AG04449 (cell line): ENCODE measurements at regions not wholly inside any gene's neighbourhood (a gene's known extent, or its start where the extent isn't known, plus 50 kb on each side); places are given as distances from the start of the nearest gene placed in this dataset.
A peak's percentile ranks its signal among the peaks of the same experiment; 100 is the strongest.

Experiments
- CTCF ChIA-PET: fragments of 350-600 bp; formaldehyde crosslinking; extraction: SDS; loops from one replicate; lab custom pipeline; 2021; ENCODE audit warnings: antibody characterized with exemption; lab: Yijun Ruan, JAX
- POLR2A ChIA-PET: fragments of 400-600, 350-600 bp; formaldehyde crosslinking; extraction: SDS; loops from one replicate; lab custom pipeline; 2020; ENCODE audit warnings: antibody characterized with exemption, inconsistent platforms; lab: Yijun Ruan, JAX
- DNase-seq: peaks from one replicate; pipeline ENCODE4 v3.0.0-alpha.2; 2010; ENCODE audit warnings: low read depth, low spot score
- H3K4me3 ChIP-seq: 2 replicates; pipeline ENCODE4 v1.5.1; 2011; ENCODE audit warnings: low read depth, mild to moderate bottlenecking, control low read depth, low read length
- TF ChIP-seq, protein P1 (sequence below): IDR thresholded peaks from one replicate; pipeline ENCODE4 v1.5.1; 2011; ENCODE audit warnings: mild to moderate bottlenecking, moderate library complexity, low read length, control low read depth, inconsistent platforms; ENCODE audit not compliant: insufficient read depth; ENCODE audit errors: missing control alignments

DNA sequence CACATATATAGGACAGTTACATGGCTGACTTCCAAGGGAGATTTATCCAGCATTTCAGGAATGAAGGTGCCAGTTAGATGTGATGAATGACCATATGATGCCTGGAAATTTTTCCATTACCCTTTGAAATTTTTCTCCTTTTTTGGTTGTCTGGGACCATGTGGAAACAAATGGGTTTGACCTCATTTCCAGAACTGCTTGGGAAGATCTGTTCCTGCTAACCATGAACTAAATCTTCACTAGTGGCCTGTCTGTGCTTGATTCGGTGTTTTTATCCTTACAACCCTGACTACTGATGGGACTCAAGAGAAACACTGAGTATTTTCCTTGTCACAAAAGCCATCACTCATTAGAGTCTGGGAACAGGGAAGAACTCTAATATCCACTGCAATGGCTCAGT is 409.4 kb downstream of the PDCD6IP start:
- CTCF ChIA-PET, result interaction anchor here (1.2 to 2.3 kb wide), 2 partner anchors 53 to 476 kb away, joined by 3 to 10 read pairs; no protein-coding TSS in a partner anchor

DNA sequence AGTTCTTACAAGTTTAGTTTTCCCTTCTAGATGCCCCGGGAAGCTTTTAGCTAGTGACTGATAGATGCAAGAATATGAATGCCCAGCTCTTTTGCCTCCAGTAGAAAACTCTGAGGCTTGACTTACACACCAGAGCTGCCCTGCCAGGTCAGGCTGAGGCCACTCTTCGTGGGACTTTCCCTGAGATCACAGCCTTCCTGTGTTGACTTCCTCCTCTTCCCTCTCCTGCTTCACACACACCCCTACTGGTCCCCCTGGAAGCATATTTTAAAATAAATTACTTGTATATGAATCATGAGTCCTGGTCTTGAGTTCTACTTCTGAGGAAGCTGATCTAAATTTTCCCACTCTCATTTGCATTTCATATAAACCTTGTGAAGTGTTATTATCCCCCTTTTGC is 413.7 kb downstream of the PDCD6IP start:
- H3K4me3 ChIP-seq, result no peak overlapping the region
- ChIA-PET POLR2A (no interaction called here), CTCF (interaction anchor here (0.7 to 1.9 kb wide), 5 partner anchors 9 to 328 kb away, joined by 3 to 7 read pairs (median 3); no protein-coding TSS in a partner anchor)
- TF ChIP-seq, protein P1, sequence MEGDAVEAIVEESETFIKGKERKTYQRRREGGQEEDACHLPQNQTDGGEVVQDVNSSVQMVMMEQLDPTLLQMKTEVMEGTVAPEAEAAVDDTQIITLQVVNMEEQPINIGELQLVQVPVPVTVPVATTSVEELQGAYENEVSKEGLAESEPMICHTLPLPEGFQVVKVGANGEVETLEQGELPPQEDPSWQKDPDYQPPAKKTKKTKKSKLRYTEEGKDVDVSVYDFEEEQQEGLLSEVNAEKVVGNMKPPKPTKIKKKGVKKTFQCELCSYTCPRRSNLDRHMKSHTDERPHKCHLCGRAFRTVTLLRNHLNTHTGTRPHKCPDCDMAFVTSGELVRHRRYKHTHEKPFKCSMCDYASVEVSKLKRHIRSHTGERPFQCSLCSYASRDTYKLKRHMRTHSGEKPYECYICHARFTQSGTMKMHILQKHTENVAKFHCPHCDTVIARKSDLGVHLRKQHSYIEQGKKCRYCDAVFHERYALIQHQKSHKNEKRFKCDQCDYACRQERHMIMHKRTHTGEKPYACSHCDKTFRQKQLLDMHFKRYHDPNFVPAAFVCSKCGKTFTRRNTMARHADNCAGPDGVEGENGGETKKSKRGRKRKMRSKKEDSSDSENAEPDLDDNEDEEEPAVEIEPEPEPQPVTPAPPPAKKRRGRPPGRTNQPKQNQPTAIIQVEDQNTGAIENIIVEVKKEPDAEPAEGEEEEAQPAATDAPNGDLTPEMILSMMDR, result no peak
- DNase-seq, result peak; percentile 49

More for the DNA sequence above, 409.4 kb downstream of the PDCD6IP start:
- H3K4me3 ChIP-seq, result no peak overlapping the region
- TF ChIP-seq, protein P1, result no peak
- DNase-seq, result peak; percentile 65
- POLR2A ChIA-PET, result interaction anchor here (0.7 kb wide), 1 partner anchor 228 kb away, joined by 3 read pairs; no protein-coding TSS in a partner anchor

DNA sequence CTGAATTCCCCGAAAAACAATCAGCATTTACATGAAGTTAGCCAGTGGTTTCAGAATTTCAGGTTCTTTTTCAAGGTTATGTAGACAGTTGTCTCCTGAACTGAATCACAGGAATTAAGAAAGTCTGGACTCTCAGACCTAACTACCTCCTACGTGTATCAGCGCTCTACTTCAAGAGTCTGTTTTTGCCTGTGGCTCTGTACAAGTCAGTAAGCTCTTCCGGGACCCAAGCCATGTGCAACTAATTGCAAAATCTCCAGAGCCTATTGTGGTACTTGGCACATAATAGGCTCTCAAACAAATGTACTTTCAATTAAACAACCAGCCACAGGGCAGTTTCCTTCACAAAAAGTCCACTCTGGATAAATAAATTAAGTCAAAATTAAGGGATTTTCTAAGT is 414.2 kb downstream of the PDCD6IP start:
- peak; percentile 76 for DNase-seq
- ChIA-PET CTCF (interaction anchor here (1.0 to 1.9 kb wide), 4 partner anchors 9 to 329 kb away, joined by 3 to 7 read pairs (median 4); no protein-coding TSS in a partner anchor), POLR2A (no interaction called here)
- no peak overlapping the region for H3K4me3 ChIP-seq
- TF ChIP-seq, protein P1, result no peak

DNA sequence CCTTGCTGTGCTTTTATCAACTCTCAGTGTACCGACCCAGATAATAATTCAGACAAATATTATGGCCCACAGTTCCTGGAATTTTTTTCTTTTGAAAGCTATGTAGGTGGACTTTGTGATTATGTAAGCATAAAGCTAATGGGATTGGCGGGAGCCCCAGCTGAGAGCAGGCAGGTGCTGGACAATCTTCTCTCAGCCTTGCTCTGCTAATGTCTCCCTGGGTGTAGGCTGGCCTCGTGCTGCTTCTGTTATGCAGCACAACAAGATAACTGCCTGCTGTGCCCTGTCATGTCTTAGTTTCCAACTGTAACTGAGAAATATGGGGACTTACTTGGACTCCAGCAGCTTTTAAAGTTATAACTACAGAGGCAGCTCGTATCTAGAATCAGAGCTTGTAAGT is 415.0 kb downstream of the PDCD6IP start:
- TF ChIP-seq, protein P1, result no peak
- DNase-seq, result no peak
- ChIA-PET POLR2A (no interaction called here), CTCF (no interaction called here)
- H3K4me3 ChIP-seq, result no peak overlapping the region

DNA sequence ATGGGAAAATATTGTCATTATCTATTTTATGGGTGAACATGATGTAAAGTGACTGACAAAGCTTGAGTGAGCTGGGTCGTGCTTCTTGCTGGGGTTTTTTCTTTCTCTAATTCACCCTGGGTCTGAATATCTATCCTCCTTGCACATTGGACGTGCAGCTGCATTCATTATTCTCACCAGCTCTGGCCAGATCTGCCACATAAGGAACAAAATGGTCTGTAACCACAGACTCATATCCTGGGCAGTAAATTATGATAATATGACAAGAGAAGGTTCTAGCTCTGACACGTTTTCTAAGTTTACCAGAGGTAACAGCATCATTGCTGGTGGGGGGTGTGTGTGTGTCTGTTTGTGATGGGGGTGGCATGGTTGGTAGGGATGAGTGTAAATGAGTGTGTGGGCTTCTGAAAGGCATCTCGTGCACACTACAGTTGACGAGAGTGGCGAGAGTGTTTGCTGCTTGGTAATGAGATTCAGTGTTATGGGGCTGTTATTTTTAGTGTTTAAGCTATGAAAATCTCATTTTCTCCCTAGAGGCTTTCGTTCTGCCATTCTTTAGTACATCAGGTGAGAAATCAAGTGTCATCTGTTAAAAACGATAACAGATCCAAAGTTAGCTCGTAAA is 418.4 kb downstream of the PDCD6IP start:
- H3K4me3 ChIP-seq, result no peak overlapping the region
- ChIA-PET POLR2A (no interaction called here), CTCF (interaction anchor here (1.0 kb wide), 1 partner anchor 13 kb away, joined by 3 read pairs; no protein-coding TSS in a partner anchor)
- DNase-seq, result no peak
- TF ChIP-seq, protein P1, result no peak

DNA sequence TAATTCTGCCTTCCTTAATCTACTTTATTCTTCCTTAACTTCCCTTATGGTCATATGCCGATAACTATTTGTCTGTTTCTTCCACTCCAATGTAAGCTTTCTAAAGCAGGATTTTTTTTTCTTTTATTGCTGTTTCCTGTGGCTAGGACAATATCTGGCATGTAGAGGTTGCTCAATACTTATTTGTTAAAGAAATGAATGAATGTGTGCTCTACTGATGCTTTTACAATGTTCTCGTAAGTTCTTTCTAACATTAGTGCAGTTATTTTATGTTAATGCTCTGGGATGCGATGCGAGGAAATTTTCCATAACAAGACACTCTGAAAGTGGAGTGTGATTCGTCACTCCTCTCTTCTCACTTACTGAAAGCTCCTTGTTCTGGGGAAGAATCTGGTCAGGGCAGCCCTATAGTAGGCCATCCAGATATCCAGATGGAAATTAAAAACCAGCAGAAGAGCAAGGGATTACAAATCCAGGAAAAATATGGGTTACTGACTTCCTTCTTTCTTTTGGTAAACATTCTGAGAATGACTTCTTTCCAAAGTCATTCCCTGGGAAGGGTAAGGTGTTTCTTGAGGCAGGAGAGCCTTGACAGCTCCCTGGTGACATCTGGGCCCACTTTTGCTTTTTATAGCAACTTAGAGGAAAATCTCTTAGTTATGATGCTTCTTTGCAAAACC is 420.4 kb downstream of the PDCD6IP start:
- TF ChIP-seq, protein P1, result no peak
- ChIA-PET CTCF (no interaction called here), POLR2A (no interaction called here)
- H3K4me3 ChIP-seq, result no peak overlapping the region
- no peak for DNase-seq
